ENCODE measurements at regions not wholly inside any gene's neighbourhood (a gene's known extent, or its start where the extent isn't known, plus 50 kb on each side); places are given as distances from the start of the nearest gene placed in this dataset.
"Not testable (repeated sequence)": the region's sequence is repeated elsewhere in the genome, so short reads cannot be mapped to it uniquely, and the experiment has no call there.

DNA sequence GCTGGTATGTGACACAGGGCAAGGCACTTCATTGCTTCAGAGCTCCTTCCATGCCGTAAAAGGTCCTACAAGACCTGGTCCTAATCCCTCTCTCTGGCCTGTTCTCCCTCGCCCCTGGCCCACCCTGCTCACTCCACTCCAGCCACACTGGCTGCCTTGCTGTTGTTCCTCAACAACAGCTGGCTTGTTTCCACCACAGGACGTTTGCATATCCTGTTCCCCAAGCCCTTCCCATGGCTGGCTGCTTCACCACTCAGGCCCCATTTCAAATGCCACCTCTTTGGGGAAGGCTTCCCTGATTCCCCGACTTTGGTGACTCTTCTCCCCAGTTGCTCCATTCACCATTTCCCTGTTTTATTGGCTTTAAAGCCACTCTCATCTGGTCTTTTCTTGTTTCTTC, 129.1 kb upstream of the ALDH3B2 start:
- DNase-seq: not testable (repeated sequence)

DNA sequence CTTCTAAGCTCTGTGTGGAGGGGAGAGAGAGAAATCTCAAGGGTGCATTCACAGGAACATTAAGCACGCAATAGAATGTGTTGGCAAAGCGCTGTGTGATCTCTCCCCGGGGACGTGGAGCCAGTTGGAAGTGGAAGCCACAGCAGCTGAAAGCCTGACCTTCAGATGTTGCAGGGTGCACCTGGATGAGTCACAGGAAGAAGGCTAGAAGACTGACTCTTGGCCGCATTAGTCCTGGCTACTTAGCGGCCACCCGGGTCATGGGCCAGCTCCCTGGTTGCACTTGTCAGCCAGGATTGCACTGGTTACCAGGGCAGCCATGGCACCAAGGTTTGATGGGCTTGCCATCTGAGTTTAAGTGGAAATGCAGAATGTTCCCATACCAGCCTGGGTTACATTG, 128.6 kb upstream of the ALDH3B2 start:
- DNase-seq: not testable (repeated sequence)

DNA sequence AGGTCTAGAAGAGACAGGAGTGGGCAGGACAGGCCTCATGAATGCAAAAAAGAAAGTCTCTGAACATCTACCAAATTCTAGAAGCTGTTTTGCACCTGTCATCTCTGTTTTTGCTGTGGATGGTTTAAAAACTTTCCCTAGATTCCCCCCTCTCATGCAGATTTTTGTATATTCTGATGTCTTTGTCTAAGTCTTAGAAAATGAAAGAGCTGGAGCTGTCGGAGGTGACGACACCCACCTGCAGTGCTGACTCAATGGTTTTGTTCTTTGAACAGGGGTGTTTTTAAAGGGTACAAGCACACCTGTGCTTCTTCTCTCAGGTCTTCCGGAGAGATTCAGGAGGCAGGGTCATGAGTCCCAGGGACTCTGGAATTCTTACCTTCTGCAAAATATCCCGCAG, 128.2 kb upstream of the ALDH3B2 start:
- not testable (repeated sequence) for DNase-seq

DNA sequence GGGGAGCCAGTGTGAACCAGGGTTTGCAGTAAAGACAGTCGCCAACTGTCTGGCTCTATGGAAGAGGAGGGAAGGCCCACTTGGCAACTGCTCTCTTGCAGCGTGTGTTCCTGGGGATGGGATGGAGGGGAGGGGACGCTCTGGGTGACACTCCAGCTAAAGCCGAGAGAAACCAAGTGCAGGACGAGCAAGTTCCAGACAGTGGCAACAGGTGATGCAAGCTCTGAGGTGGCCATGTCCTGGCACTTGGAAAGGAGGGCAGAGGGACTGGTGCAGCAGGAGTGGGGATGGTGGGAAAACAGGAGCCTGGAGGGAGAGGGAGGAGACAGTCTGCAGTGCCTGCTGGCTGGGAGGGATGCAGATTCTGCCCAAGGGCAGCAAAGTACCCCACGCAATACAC, 127.0 kb upstream of the ALDH3B2 start:
- DNase-seq: not testable (repeated sequence)

DNA sequence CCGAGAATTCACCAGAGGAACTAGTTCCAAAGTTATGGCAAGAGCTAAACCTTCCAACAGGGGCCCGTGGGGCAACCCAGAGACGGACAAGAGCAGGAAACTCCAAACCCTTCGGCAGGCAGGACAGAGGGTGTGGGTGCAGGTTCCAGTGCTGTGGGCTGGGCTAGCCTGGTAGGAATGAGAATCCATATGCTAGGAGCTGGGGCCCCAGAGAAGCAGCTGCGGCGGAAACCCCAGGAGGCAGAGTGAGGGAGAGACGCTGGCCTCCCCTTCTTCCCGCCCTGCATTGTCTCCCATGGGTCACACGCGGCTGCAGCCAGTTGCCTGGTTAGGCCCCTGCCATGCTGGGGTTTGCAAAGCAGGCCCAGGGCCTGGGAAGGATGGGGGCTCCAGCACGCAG, 126.2 kb upstream of the ALDH3B2 start:
- not testable (repeated sequence) for DNase-seq

DNA sequence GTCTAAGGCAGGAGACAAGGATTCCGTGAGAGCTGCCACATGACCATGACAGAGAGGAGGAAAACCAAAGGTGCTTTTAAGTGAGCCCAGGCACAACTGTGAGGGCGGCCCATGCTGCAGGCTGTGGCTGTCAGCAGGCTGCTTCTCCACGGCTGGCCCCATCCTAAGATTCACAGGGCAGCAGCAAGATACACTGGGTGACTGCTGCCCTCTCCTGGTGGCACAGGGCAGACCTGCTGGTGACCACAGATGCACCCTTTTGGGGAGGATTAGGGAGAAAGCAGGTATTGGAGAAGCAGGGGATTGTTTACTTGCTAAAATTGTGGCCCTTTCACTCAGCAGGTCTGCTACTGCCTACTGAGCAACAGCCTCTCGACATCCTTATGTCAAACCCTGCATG, 125.4 kb upstream of the ALDH3B2 start:
- DNase-seq: not testable (repeated sequence)

DNA sequence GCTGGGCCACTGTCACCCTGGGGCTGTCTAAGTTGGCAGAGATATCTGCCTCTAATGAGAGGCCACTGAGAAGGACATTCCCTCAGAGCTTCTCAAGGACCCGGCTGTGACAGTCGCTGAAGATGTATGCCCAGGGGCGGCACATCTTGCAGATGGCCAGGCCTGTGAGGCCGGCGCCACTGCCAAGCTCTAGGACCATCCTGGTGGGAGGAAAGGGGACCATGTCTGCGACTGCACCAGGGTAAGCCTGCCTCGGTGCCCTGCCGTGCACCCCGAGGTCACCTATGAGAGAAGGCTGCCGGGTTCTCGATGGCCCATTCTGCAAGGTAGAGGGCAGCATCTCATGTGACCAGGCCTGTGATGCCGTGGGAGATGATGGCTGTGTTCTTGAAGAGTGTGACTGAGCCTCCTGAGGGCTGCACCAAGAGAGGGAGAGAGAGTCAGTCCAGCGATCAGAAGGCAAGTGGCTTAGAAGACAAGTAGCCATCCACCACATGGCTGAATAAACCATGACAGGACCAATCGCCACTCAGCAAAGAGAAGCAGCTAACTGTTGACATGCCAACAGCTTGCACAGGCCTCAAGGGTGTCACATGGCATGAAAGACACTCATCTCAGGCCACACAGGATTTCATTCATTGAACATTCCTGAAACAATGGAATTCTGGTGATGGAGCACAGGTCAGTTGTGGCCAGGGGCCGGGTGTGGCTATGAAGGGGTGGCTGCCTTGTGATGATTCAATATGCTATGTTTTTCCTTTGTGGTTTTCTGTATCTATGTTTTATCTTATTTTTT, 123.5 kb upstream of the ALDH3B2 start:
- DNase-seq: not testable (repeated sequence)

DNA sequence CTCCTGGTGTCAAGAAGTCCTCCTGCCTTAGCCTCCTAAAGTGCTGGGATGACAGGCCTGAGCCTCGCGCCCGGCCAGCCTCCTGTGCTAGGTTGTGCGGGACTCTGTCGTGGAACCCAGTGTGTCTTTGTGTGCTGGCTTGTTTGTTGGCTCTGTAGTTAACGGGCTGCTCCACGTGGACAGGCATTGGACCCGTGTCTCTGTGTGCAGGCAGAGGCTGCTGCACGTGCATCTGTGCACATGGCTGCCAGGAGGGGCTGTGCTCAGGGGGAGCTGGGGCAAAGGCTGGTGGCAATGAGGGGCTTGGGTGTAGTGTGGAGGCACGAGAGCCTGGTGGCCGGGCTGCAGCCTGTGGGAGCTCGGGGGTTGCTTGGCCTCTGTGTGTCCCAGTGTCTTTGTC, 121.3 kb upstream of the ALDH3B2 start:
- no peak for DNase-seq

DNA sequence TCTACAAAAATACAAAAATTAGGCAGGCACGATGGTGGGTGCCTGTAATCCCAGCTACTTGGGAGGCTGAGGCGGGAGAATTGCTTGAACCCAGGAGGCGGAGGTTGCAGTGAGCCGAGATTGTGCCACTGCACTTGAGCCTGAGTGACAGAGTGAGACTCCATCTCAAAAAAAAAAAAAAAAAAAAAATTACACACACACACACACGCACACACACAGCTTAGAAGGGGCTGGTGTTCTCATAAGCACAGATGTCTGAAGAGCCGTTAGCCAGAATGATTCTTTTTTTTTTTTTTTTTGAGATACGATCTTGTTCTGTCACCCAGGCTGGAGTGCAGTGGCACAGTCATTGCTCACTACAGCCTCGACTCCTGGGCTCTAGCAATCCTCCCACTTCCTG, 119.3 kb upstream of the ALDH3B2 start:
- DNase-seq: not testable (repeated sequence)

DNA sequence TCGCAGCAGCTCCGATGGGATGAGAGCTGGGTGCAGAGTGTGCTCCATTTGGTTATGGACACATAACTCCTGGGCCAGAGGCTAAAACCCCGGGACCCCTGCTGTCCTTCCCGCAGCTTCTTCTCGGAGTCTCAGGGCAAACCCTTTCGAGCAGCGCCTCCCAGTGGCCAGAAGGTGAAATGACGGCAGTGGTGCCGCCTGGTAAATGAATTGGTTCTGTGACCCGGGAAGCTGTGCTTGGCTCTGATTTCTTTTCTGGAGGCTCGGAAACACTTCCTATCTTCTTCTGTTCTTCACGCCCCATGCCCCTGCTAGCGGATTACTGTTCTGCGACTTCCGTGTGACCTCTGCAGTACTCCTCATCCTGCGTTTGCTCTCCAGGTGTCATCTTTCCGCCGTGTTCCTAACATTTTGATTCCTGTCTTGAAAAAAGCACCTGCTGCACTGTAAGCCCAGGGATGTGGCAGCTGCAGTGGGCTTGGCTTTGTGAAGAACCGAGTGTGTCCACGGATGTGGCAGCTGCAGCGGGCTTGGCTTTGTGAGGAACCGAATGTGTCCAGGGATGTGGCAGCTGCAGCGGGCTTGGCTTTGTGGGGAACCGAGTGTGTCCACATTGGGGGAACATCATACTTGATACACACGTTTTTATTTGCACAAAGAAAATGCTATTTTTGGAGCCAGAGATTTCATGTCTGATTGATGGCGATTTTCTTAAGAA, 118.0 kb upstream of the ALDH3B2 start:
- not testable (repeated sequence) for DNase-seq

DNA sequence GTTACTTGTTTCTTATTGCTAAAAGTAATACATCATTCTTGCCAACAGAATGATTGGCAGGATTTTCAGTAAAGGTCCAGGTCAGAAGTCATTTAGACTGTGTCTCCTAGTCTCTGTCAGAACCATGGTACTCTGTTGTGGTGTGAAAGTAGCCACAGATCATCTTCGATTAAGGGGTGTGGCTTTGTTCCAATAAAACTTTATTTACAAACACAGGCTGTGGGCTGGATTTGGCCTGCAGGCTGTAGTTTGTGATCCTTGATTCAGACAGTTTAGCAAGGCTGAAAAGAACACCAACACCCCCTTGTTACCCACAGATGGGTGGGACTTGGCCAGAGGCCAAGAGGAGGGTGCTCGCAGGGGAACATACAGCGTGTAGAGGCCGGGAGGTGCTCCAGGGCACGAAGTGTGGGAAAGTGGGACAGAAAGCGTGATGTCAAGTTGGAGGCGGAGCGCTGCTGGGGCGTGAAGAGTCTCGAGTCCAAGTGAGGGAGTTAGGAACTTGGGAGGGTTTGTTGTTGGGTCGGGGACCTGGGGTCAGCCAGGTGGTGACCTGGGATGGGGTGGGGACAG, 117.3 kb upstream of the ALDH3B2 start:
- not testable (repeated sequence) for DNase-seq

DNA sequence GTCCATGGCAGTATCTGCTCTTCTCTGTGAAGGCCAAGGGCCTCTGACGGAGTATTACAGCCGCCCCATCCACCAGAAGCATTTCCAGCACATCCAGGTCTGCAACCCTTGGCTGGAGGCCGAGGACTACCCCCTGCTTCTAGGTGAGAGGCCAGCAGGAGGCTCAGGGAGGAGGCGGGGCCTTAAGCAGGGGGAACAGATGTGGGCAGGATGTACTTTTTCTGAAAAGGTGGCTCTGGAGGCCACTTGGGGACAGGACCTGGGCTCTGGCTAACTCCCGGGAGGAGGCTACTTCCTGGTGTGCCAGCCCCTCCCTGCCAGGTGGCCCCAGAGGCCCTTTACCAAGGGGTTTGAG, 113.9 kb upstream of the ALDH3B2 start:
- DNase-seq: not testable (repeated sequence)

DNA sequence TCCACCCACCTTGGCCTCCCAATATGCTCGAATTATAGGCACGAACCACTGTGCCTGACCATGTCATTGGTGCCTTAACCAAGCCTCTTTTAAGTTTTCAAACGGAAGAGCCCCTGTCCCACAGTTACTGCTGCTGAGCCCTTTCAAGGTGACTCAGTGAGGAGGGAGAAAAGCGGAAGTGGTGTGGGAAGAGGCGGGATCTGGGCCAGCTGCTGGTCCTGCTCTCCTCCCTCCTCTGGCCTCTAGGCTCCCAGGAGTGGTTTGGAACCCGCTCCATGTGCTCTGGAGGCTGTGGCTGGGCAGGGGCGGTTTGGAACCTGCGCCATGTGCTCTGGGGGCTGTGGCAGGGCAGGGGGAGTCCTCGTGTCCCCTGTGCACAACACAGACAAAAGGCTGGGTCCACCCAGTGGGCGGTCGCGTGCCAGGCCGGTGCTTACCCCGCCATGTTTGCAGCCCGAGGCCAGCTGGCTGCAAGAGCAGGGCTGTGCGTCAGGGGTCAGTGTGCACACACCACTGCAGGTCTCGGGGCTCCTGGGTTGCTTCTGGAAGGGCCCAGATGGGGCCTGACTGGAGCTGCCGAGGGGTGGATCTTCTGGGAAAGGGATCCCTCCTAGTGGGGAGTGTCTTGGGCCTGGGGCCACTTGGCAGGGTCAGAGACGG, 113.4 kb upstream of the ALDH3B2 start:
- DNase-seq: not testable (repeated sequence)

DNA sequence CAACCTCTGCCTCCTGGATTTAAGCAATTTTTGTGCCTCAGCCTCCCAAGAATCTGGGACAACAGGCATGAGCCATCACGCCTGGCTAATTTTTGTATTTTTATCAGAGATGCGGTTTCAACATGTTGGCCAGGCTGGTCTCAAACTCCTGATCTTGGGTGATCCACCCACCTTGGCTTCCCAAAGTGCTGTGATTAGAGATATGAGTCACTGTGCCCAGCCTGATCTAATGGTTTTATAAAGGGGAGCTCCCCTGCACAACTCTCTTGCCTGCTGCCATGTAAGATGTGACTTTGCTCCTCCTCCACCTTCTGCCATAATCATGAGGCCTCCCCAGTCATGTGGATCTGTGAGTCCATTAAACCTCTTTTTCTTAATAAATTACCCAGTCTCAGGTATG, 107.5 kb upstream of the ALDH3B2 start:
- DNase-seq: not testable (repeated sequence)

DNA sequence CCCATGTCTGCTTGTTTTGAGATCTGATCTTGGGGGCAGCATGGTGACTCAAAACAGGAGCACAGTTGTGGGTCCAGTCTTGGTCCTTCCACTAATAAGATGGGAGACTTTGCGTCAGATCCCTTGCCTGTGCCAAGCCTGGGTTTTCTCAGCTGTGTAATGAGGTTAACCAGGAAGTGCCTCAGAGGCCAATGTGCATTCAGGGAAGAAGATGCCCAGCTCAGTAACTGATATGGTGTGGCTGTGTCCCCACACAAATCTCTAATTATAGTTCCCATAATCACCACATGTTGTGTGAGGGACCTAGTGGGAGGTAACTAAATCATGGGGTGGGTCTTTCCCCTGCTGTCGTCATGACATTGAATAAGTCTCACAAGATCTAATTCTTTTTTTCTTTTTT, 107.1 kb upstream of the ALDH3B2 start:
- not testable (repeated sequence) for DNase-seq

DNA sequence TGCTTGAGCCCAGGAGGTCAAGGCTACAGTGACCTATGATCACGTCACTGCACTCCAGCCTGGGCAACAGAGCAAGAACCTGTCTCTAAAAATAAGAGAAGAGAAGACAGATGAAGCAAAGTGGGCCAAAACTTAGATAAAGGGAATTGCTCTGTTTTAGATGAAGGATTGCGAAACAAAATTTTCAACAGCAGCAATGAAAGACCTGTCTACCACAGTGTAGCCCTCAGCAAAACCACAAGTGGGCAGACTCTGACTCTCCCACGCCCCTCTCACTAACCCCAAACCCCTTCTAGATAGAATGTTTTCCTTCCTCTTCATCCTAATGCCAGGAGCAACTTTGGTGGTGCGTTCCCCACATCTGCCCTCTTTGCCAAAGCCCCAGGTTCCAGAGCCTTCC, 105.6 kb upstream of the ALDH3B2 start:
- no peak for DNase-seq

DNA sequence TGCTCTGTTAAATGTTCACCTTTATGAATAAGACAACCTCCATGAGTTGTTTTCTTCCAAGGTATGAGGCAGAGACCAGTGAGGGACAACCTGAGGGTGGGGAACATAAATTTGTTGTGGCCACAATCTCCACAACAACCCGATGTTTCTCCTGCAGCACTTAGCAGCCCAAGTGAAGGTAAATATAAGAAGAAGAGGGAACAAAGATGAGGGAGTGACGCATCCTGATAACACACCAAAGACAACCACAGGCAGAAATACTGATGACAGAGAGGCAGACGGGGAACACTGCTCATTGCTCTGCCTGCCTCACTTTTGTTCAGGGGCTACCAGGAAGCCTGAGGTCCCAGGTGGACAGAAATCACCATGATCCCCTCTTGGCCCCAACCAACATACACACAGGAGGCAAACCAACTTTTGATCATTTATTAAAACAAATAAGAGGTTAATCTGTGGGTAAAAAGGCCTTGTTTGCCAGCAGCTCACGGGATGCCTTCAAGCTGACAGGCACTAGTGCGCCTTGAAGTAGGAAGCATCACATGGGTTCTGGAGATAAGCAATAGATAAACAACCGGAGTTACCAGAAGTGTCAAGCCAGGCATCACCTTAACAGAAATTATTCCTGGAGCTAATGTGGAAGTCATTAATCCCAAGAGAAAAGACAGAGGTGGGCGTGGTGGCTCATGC, 104.9 kb upstream of the ALDH3B2 start:
- DNase-seq: not testable (repeated sequence)

DNA sequence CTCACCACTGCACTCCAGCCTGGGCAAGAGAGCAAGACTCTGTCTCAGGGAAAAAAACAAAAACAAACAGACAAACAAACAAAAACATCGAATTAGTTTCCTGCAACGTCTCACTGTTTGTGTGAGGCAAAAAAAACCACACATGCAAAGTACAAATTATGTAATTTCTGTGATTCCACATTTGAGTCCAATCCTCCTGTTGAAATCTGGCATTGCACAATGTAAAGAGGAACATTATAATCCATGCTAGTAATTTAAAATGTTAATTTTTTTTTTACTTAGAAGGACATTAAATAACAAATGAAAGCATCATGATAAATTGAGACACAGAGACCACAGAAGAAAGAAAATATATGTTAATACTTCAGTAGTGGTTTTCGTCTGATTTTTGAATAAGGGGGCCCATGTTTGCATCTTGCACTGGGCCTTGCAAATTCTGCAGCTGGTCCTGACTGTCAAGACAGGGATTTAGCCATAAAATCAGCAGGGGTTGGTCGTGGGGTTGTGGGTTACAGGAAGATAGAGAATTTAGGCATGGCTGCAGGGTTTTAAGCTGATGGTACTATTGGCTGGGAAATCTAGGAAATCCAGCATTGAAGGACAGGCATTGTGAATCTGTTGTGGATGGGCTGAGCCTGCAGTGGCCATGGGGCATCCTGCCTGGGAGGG, 102.6 kb upstream of the ALDH3B2 start:
- no peak for DNase-seq

DNA sequence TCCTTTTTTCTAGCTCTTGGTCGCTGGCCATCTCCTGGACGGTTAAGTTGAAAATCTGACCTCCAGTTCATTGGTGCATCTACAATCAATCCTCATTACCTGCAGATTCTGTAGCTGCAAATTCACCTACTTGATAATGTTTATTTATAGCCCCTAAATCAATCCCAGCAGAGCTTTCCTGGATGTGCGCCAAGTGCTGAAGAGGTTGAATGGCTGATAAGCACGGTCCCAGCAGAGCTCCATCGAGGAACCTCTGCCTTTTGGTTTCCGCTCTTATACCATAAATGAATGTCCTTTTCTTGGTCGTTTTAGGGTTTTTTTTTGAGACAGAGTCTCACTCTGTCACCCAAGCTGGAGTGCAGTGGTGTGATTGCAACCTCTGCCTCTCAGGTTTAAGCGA, 99.8 kb upstream of the ALDH3B2 start:
- not testable (repeated sequence) for DNase-seq

DNA sequence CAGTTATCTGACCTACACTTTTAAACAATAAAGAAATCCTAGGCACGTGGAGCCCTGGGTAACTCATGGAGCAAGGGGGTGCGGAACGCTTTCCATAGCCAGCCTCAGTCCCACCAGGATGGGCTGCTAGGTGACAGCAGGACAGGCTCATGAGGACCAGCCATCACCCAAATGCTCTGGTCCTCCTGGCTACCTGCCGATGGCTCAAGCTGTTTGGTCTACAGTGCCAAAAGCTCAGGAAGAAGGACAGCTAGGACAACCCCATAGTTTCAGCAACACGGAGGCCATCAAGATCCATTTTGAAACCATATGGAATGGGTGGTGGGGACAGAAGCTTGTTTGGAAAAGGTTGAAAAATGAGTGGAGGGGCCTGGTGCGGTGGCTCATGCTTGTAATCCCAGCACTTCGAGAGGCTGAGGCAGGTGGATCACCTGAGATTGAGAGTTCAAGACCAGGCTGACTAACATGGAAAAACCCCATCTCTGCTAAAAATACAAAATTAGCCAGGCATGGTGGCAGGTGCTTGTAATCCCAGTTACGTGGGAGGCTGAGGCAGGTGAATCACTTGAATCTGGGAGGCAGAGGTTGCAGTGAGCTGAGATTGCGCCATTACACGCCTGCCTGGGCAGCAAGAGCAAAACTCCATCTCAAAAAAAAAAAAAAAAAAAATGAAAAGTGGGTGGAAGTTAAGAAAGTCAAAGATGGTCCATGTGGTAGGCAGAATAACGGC, 93.7 kb upstream of the ALDH3B2 start:
- DNase-seq: not testable (repeated sequence)

DNA sequence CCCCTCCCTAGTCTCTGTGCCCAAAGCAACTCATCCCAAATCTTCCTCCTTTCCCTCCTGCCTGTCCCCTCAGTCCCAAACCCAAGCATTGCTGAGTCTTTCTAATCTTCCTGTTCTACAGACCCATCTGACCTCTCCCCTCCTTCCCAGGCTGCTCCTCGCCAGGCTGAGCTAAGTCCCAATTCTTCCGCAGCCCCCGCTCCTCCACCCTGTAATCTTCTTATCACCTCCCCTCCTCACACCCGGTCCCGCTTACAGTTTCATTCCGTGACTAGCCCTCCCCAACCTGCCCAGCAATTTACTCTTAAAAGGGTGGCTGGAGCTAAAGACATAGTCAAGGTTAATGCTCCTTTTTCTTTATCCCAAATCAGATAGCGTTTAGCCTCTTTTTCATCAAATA, 86.8 kb upstream of the ALDH3B2 start:
- not testable (repeated sequence) for DNase-seq

DNA sequence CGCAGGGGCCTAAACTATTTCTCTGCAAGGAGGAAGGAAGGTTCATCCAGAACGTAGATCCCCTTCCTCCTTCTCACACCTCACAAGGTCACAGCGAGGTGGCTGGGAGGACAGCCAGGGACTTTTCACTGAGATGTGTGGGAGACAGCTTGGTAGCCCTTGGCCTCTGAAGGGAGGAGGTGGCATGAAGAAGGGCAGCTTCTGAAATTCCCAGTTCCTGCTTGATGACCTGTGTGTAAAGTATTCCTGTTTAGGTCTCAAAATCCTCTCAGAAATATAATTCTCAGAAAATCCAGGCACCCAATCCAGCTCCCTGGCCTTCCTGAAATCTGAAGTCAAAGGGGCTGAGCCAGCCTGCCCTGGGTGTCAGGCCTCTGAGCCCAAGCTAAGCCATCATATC, 84.9 kb upstream of the ALDH3B2 start:
- not testable (repeated sequence) for DNase-seq

All from SIG-M5 (cell line).